ENCODE measurements at regions not wholly inside any gene's neighbourhood (a gene's known extent, or its start where the extent isn't known, plus 50 kb on each side); places are given as distances from the start of the nearest gene placed in this dataset.
A peak's percentile ranks its signal among the peaks of the same experiment; 100 is the strongest.

DNA sequence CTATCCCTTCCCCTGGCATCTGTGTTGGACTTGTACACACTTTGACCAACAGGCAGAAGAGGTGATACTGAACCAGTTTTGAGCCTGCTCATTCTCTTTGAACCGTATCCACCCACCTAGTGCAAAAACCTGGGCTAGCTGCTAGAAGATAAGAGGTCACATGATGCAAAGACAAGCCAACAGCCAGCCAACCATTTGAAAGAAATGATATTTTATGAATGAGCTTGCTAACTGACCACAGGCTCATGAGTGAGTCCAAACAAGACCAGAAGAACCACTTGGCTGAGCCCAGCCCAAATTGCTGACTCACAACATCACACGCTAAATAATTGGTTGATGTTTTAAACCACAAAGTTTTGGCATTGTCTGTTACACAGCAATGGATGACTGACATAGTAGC lies 74.0 kb upstream of the CTNNB1 start (continued):
- TF ChIP-seq PHF20 (IDR thresholded peaks at IDR 0.05; ENCODE audit: partially characterized antibody) (no peak), FOXJ2 (tag; IDR thresholded peaks at IDR 0.05) (no peak), SP2 (IDR thresholded peaks at IDR 0.05; ENCODE audit: extremely low read depth, low read depth, low read length, poor library complexity, severe bottlenecking) (no peak), C11orf30 (IDR thresholded peaks at IDR 0.05; ENCODE audit: low read depth) (peak; percentile 82), ELF4 (CRISPR knock-in tag; IDR thresholded peaks at IDR 0.05) (no peak), EGR1 (conservative IDR thresholded peaks at IDR 0.05) (peak; percentile 63; the same call in 1 of the 2 replicates), ZNF3 (CRISPR knock-in tag; IDR thresholded peaks at IDR 0.05) (no peak), ZC3H8 (IDR thresholded peaks at IDR 0.05) (no peak), CBFA2T3 (IDR thresholded peaks at IDR 0.05) (0 out of 2 replicates have a peak, but pooled peaks have one; percentile 43), NCOA6 (IDR thresholded peaks at IDR 0.05) (no peak), MAFG (tag; conservative IDR thresholded peaks at IDR 0.05) (peak; percentile 90)
- TF ChIP-seq, protein P1, sequence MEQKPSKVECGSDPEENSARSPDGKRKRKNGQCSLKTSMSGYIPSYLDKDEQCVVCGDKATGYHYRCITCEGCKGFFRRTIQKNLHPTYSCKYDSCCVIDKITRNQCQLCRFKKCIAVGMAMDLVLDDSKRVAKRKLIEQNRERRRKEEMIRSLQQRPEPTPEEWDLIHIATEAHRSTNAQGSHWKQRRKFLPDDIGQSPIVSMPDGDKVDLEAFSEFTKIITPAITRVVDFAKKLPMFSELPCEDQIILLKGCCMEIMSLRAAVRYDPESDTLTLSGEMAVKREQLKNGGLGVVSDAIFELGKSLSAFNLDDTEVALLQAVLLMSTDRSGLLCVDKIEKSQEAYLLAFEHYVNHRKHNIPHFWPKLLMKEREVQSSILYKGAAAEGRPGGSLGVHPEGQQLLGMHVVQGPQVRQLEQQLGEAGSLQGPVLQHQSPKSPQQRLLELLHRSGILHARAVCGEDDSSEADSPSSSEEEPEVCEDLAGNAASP (IDR thresholded peaks at IDR 0.05), result no peak
- TF ChIP-seq, protein P2, sequence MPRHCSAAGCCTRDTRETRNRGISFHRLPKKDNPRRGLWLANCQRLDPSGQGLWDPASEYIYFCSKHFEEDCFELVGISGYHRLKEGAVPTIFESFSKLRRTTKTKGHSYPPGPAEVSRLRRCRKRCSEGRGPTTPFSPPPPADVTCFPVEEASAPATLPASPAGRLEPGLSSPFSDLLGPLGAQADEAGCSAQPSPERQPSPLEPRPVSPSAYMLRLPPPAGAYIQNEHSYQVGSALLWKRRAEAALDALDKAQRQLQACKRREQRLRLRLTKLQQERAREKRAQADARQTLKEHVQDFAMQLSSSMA (CRISPR knock-in tag; IDR thresholded peaks at IDR 0.05), result no peak
- TF ChIP-seq, protein P3, sequence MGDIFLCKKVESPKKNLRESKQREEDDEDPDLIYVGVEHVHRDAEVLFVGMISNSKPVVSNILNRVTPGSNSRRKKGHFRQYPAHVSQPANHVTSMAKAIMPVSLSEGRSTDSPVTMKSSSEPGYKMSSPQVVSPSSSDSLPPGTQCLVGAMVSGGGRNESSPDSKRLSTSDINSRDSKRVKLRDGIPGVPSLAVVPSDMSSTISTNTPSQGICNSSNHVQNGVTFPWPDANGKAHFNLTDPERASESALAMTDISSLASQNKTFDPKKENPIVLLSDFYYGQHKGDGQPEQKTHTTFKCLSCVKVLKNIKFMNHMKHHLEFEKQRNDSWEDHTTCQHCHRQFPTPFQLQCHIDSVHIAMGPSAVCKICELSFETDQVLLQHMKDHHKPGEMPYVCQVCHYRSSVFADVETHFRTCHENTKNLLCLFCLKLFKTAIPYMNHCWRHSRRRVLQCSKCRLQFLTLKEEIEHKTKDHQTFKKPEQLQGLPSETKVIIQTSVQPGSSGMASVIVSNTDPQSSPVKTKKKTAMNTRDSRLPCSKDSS (IDR thresholded peaks at IDR 0.05; ENCODE audit: low read depth, partially characterized antibody), result no peak
- TF ChIP-seq, protein P4, sequence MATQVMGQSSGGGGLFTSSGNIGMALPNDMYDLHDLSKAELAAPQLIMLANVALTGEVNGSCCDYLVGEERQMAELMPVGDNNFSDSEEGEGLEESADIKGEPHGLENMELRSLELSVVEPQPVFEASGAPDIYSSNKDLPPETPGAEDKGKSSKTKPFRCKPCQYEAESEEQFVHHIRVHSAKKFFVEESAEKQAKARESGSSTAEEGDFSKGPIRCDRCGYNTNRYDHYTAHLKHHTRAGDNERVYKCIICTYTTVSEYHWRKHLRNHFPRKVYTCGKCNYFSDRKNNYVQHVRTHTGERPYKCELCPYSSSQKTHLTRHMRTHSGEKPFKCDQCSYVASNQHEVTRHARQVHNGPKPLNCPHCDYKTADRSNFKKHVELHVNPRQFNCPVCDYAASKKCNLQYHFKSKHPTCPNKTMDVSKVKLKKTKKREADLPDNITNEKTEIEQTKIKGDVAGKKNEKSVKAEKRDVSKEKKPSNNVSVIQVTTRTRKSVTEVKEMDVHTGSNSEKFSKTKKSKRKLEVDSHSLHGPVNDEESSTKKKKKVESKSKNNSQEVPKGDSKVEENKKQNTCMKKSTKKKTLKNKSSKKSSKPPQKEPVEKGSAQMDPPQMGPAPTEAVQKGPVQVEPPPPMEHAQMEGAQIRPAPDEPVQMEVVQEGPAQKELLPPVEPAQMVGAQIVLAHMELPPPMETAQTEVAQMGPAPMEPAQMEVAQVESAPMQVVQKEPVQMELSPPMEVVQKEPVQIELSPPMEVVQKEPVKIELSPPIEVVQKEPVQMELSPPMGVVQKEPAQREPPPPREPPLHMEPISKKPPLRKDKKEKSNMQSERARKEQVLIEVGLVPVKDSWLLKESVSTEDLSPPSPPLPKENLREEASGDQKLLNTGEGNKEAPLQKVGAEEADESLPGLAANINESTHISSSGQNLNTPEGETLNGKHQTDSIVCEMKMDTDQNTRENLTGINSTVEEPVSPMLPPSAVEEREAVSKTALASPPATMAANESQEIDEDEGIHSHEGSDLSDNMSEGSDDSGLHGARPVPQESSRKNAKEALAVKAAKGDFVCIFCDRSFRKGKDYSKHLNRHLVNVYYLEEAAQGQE (IDR thresholded peaks at IDR 0.05; ENCODE audit: borderline replicate concordance), result peak; percentile 19; the same call in 1 of the 2 replicates
- TF ChIP-seq, protein P4 (CRISPR knock-in tag; IDR thresholded peaks at IDR 0.05; ENCODE audit: low read depth), result no peak
- TF ChIP-seq, protein P5, sequence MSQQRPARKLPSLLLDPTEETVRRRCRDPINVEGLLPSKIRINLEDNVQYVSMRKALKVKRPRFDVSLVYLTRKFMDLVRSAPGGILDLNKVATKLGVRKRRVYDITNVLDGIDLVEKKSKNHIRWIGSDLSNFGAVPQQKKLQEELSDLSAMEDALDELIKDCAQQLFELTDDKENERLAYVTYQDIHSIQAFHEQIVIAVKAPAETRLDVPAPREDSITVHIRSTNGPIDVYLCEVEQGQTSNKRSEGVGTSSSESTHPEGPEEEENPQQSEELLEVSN (IDR thresholded peaks at IDR 0.05; ENCODE audit: borderline replicate concordance in 1 of 2, extremely low read depth in 1 of 2, insufficient read depth in 1 of 2, insufficient read length in 1 of 2, low read depth in 1 of 2, low read length in 1 of 2, poor library complexity in 1 of 2, severe bottlenecking in 1 of 2), result no peak
